Mammary epithelial cell (primary cell): ENCODE measurements at regions not wholly inside any gene's neighbourhood (a gene's known extent, or its start where the extent isn't known, plus 50 kb on each side); places are given as distances from the start of the nearest gene placed in this dataset.

Source experiments
- EZH2 ChIP-seq: IDR thresholded peaks from 2 replicates; pipeline ENCODE4 v1.6.1; 2012; ENCODE audit warnings: low read length, inconsistent platforms, borderline replicate concordance
- TF ChIP-seq, protein P1 (sequence below), 2 donors: IDR thresholded peaks in 1 of 2; conservative IDR thresholded peaks in 1 of 2; 2 replicates each; pipeline ENCODE4 v1.5.1; 2011 to 2012; ENCODE audit warnings: inconsistent platforms in 2 of 2, low read length in 2 of 2, mild to moderate bottlenecking in 2 of 2, control low read depth in 1 of 2, low read depth in 1 of 2; ENCODE audit not compliant: insufficient read depth in 1 of 2; ENCODE audit errors: extremely low read depth in 1 of 2

DNA sequence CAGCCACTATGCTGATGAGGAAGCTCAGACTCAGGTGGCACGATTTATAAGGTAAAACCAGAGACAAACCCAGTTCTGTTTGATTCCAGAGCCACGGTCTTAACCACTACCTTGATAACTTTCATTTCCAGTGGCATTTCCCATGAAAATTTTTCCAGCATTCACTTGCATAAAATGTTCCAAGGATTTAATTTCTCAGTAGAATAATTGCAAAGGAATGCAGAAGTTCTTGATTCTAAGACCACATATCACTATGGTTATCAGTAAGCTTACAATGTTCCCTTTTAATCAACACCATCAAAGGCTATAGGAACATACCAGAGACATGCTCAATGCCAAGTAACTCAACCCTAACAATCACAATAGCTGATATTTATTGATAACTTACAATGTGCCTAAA, 306.0 kb upstream of the HS3ST5 start:
- TF ChIP-seq, protein P1, sequence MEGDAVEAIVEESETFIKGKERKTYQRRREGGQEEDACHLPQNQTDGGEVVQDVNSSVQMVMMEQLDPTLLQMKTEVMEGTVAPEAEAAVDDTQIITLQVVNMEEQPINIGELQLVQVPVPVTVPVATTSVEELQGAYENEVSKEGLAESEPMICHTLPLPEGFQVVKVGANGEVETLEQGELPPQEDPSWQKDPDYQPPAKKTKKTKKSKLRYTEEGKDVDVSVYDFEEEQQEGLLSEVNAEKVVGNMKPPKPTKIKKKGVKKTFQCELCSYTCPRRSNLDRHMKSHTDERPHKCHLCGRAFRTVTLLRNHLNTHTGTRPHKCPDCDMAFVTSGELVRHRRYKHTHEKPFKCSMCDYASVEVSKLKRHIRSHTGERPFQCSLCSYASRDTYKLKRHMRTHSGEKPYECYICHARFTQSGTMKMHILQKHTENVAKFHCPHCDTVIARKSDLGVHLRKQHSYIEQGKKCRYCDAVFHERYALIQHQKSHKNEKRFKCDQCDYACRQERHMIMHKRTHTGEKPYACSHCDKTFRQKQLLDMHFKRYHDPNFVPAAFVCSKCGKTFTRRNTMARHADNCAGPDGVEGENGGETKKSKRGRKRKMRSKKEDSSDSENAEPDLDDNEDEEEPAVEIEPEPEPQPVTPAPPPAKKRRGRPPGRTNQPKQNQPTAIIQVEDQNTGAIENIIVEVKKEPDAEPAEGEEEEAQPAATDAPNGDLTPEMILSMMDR (conservative IDR thresholded peaks at IDR 0.05 in 1 of 2, IDR thresholded peaks at IDR 0.05 in 1 of 2; ENCODE audit: extremely low read depth in 1 of 2, insufficient read depth in 1 of 2, low read depth in 1 of 2, low read length in 2 of 2) = no peak
- no peak for TF ChIP-seq EZH2
